ENCODE measurements at regions not wholly inside any gene's neighbourhood (a gene's known extent, or its start where the extent isn't known, plus 50 kb on each side); places are given as distances from the start of the nearest gene placed in this dataset.
"Not testable (repeated sequence)": the region's sequence is repeated elsewhere in the genome, so short reads cannot be mapped to it uniquely, and the experiment has no call there.

DNA sequence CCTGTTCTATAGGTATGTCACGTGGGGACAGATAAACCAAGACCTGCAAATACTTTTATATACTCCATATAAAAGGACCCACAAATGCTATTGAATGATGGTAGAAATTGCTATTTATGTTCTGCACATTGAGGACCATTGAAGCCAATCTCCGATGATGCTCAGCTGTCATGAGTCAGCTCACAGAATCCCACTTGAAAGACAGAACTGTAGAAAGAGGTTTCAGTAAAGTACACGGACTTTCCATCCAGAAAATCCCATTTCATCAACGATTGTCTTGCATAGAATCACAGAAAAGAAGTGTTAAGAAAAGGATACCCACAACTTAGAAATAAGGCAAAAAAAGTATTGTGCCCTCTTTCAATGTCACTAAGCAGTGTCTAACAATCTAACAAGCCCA lies 169.0 kb upstream of the COPS8 start:
- WGBS, 5 donors = 76 to 89% (median 87%) methylated on average over 4 of the region's 4 CpGs
- no peaks in the 10 kb centered on the region for H3K9me3 ChIP-seq
- TF ChIP-seq POLR2A (IDR thresholded peaks at IDR 0.05) = no peak
- TF ChIP-seq, protein P1, sequence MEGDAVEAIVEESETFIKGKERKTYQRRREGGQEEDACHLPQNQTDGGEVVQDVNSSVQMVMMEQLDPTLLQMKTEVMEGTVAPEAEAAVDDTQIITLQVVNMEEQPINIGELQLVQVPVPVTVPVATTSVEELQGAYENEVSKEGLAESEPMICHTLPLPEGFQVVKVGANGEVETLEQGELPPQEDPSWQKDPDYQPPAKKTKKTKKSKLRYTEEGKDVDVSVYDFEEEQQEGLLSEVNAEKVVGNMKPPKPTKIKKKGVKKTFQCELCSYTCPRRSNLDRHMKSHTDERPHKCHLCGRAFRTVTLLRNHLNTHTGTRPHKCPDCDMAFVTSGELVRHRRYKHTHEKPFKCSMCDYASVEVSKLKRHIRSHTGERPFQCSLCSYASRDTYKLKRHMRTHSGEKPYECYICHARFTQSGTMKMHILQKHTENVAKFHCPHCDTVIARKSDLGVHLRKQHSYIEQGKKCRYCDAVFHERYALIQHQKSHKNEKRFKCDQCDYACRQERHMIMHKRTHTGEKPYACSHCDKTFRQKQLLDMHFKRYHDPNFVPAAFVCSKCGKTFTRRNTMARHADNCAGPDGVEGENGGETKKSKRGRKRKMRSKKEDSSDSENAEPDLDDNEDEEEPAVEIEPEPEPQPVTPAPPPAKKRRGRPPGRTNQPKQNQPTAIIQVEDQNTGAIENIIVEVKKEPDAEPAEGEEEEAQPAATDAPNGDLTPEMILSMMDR (IDR thresholded peaks at IDR 0.05) = no peak
- TF ChIP-seq EP300 (IDR thresholded peaks at IDR 0.05) = no peak
- no peak for TF ChIP-seq POLR2AphosphoS5 (IDR thresholded peaks at IDR 0.05)
- DNase-seq = no peak
- intact Hi-C loops (cut with DNase I; ENCODE audit: low total_unique reads) = no loop called here
- H3K4me1 ChIP-seq = peaks cover 0 to 6% (median 2%) of the 10 kb centered on the region in 4 donors
- H3K27ac ChIP-seq = no peak overlapping the region
- no peaks in the 10 kb centered on the region for H3K27me3 ChIP-seq
- H3K36me3 ChIP-seq = no peaks in the 10 kb centered on the region
- H3K4me3 ChIP-seq = no peak overlapping the region

GRCh38 chr2:236917164-236917563 lies 168.5 kb upstream of the COPS8 start:
- no peak for DNase-seq
- intact Hi-C loops (cut with DNase I; ENCODE audit: low total_unique reads) = no loop called here
- peaks cover 0 to 6% (median 2%) of the 10 kb centered on the region in 4 donors for H3K4me1 ChIP-seq
- H3K27ac ChIP-seq = no peak overlapping the region
- no peaks in the 10 kb centered on the region for H3K36me3 ChIP-seq
- H3K9me3 ChIP-seq = no peaks in the 10 kb centered on the region
- WGBS, 5 donors = 77 to 93% (median 88%) methylated on average over 3 of the region's 3 CpGs
- TF ChIP-seq EP300 (IDR thresholded peaks at IDR 0.05) (no peak), POLR2AphosphoS5 (IDR thresholded peaks at IDR 0.05) (no peak), POLR2A (IDR thresholded peaks at IDR 0.05) (no peak)
- TF ChIP-seq, protein P1 (IDR thresholded peaks at IDR 0.05) = no peak
- no peak overlapping the region for H3K4me3 ChIP-seq
- no peaks in the 10 kb centered on the region for H3K27me3 ChIP-seq

- intact Hi-C loops (cut with DNase I; ENCODE audit: low total_unique reads) = no loop called here
- Histone ChIP-seq H3K4me1 (peaks cover 0 to 6% (median 2%) of the 10 kb centered on the region in 4 donors), H3K9me3 (no peaks in the 10 kb centered on the region), H3K36me3 (no peaks in the 10 kb centered on the region), H3K27ac (no peak overlapping the region), H3K4me3 (no peak overlapping the region), H3K27me3 (no peaks in the 10 kb centered on the region)
- no peak for DNase-seq
- 18 to 41% (median 30%) methylated on average over 9 of the region's 9 CpGs for WGBS, 5 donors
- no peak for TF ChIP-seq EP300 (IDR thresholded peaks at IDR 0.05)
- no peak for TF ChIP-seq POLR2A (IDR thresholded peaks at IDR 0.05)
- TF ChIP-seq POLR2AphosphoS5 (IDR thresholded peaks at IDR 0.05) = no peak
- TF ChIP-seq, protein P1 (IDR thresholded peaks at IDR 0.05) = no peak
Measured at GRCh38 chr2:236918545-236918944, 167.1 kb upstream of the COPS8 start.

- H3K9me3 ChIP-seq = no peaks in the 10 kb centered on the region
- no peak for TF ChIP-seq EP300 (IDR thresholded peaks at IDR 0.05)
- TF ChIP-seq POLR2A (IDR thresholded peaks at IDR 0.05) = no peak
- TF ChIP-seq, protein P1 (IDR thresholded peaks at IDR 0.05) = no peak
- TF ChIP-seq POLR2AphosphoS5 (IDR thresholded peaks at IDR 0.05) = no peak
- no peak for DNase-seq
- no peaks in the 10 kb centered on the region for H3K36me3 ChIP-seq
- H3K27ac ChIP-seq = no peak overlapping the region
- 73 to 80% (median 79%) methylated on average over 4 to 9 of the region's 9 CpGs for WGBS, 5 donors
- H3K27me3 ChIP-seq = no peaks in the 10 kb centered on the region
- no peak overlapping the region for H3K4me3 ChIP-seq
- peaks cover 0 to 6% (median 2%) of the 10 kb centered on the region in 4 donors for H3K4me1 ChIP-seq
- intact Hi-C loops (cut with DNase I; ENCODE audit: low total_unique reads) = no loop called here
Measured at GRCh38 chr2:236919209-236919608, 166.5 kb upstream of the COPS8 start.

- H3K27me3 ChIP-seq; DNase-seq; intact Hi-C loops (cut with DNase I; ENCODE audit: low total_unique reads); H3K4me3 ChIP-seq; H3K27ac ChIP-seq; H3K36me3 ChIP-seq; H3K9me3 ChIP-seq; H3K4me1 ChIP-seq: not testable (repeated sequence)
- 88 to 96% (median 93%) methylated on average over 11 of the region's 11 CpGs for WGBS, 5 donors
Measured at GRCh38 chr2:236919801-236920379, 165.8 kb upstream of the COPS8 start.
